GM21367 (cell line): ENCODE measurements at regions not wholly inside any gene's neighbourhood (a gene's known extent, or its start where the extent isn't known, plus 50 kb on each side); places are given as distances from the start of the nearest gene placed in this dataset.
"Not testable (repeated sequence)": the region's sequence is repeated elsewhere in the genome, so short reads cannot be mapped to it uniquely, and the experiment has no call there.

Source experiments
- ATAC-seq: cut with Tn5 transposase; IDR thresholded peaks from one replicate; pipeline ENCODE4 v1.9.1; 2021; ENCODE audit not compliant: unreplicated experiment

- ATAC-seq: no peak
Measured at GRCh38 chr22:48923165-48923865, 904.4 kb downstream of the BRD1 start.

GRCh38 chr22:48921411-48921903 is 906.2 kb downstream of the BRD1 start:
- no peak for ATAC-seq

GRCh38 chr22:48920776-48921241 is 906.9 kb downstream of the BRD1 start:
- no peak for ATAC-seq

GRCh38 chr22:48919851-48920589 is 907.7 kb downstream of the BRD1 start:
- ATAC-seq: no peak

- ATAC-seq: no peak
Measured at GRCh38 chr22:48919187-48919590, 908.5 kb downstream of the BRD1 start.

- no peak for ATAC-seq
Measured at GRCh38 chr22:48918585-48919186, 909.0 kb downstream of the BRD1 start.

GRCh38 chr22:48912356-48913066 is 915.2 kb downstream of the BRD1 start:
- not testable (repeated sequence) for ATAC-seq

GRCh38 chr22:48911647-48912046 is 916.0 kb downstream of the BRD1 start:
- ATAC-seq: not testable (repeated sequence)

- not testable (repeated sequence) for ATAC-seq
Measured at GRCh38 chr22:48911067-48911466, 916.6 kb downstream of the BRD1 start.

- no peak for ATAC-seq
Measured at GRCh38 chr22:48908547-48908946, 919.1 kb downstream of the BRD1 start.

- no peak for ATAC-seq
Measured at GRCh38 chr22:48907591-48907990, 920.1 kb downstream of the BRD1 start.

GRCh38 chr22:48906216-48906835 is 921.3 kb downstream of the BRD1 start:
- ATAC-seq: no peak

GRCh38 chr22:48905206-48905975 is 922.3 kb downstream of the BRD1 start:
- no peak for ATAC-seq

- no peak for ATAC-seq
Measured at GRCh38 chr22:48902983-48903650, 924.6 kb downstream of the BRD1 start.

GRCh38 chr22:48902001-48902869 is 925.4 kb downstream of the BRD1 start:
- ATAC-seq: no peak

GRCh38 chr22:48901324-48901723 is 926.3 kb downstream of the BRD1 start:
- no peak for ATAC-seq

- ATAC-seq: no peak
Measured at GRCh38 chr22:48900626-48901025, 927.0 kb downstream of the BRD1 start.

- no peak for ATAC-seq
Measured at GRCh38 chr22:48900327-48900597, 927.4 kb downstream of the BRD1 start.
